Stimulated activated CD4-positive, alpha-beta T cell treated with anti-CD3 and anti-CD28 coated beads, Interleukin-4, amount 100 ng/mL, for 4 hours (primary cell): ENCODE measurements at regions not wholly inside any gene's neighbourhood (a gene's known extent, or its start where the extent isn't known, plus 50 kb on each side); places are given as distances from the start of the nearest gene placed in this dataset.

ENCODE experiments used
- DNase-seq, 2 experiments: peaks; one replicate each; pipeline ENCODE4 v3.0.0-alpha.2; 2020

DNA sequence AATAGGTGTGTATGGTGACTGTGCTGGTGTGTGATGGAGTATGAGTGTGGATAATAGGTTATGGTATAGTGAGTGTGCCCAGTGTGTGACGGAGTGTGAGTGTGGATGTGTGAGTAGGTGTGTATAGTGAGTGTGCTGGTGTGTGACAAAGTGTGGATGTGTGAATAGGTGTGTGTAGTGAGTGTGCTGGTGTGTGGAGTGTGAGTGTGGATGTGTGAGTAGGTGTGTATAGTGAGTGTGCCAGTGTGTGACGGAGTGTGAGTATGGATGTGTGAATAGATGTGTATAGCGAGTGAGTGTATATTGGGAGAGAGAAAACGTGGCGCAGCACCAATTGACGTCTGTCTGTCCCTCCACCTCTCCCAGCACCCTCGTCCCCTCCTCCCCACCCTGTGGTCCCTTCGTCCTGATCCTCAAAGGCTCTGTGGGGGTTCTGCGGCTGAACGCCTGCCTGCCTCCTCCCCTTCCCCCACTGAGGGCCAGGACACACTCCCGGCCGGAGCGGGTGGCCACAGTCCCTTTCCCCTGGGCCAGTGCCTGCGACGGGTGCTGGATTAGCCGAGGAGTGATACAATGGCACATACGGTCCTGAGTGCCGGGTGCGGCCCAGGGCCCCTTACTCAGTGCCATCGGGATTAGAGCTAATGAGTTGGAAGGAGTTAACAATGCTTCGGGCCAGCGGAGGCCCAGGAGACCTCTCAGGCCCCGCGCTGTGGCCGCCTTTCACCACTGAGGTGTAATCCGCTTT lies 160.0 kb downstream of the MRM1 start:
- DNase-seq: no peak

DNA sequence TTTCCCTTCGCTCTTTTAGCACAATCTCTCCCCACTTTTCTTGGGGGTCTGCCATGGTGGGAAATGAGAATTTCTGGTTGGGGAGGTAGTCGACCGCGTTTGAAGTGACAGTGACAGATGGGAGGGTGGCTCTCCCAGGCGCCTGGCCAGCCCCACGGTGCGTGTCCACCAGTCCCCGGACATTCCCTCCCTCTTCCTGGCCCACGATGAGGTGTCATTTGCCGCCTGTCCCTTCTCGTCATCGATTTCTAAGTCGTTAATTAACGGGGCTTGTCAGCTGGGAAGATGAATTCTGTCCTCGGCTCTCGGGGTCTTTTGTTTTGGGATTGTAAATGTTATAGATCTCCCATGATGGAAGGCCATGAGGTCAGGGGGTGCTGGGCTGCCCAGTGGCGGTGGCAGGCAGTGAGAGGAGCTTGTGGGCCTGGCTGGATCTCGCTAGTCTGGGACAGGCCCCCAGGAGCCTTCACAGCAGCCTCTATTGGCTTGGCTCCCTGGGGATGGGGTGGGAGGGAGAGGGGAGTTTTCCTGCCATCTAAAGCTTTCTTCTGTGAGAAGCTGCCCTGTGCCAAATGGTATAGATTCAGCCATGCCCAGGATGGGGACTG lies 164.2 kb downstream of the MRM1 start:
- DNase-seq: no peak

- DNase-seq: no peak
Observed at GRCh38 chr17:36768394-36768793, 167.0 kb downstream of the MRM1 start.

DNA sequence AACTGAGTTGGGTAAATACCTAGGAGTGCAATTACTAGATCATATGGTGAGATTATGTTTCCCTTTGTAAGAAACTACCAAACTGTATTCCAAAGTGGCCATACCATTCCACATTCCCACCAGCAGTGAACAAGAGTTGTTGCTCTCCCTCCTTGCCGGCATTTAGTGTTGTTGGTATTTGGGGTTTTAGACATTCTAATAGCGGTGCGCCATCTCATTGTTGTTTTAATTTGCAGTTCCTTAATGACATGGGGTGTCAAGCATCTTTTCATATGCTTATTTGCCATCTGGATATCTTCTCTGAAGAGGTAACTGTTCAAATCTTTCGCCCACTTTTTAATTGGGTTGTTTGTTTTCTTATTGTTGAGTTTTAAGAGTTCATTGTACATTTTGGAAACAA lies 164.2 kb upstream of the LHX1 start:
- DNase-seq: no peak

GRCh38 chr17:36777118-36777517 lies 160.2 kb upstream of the LHX1 start:
- no peak for DNase-seq

- DNase-seq: no peak
Observed at GRCh38 chr17:36778448-36778847, 158.8 kb upstream of the LHX1 start.

GRCh38 chr17:36779550-36779949 lies 157.7 kb upstream of the LHX1 start:
- no peak for DNase-seq

GRCh38 chr17:36784633-36785032 lies 152.6 kb upstream of the LHX1 start:
- no peak for DNase-seq

DNA sequence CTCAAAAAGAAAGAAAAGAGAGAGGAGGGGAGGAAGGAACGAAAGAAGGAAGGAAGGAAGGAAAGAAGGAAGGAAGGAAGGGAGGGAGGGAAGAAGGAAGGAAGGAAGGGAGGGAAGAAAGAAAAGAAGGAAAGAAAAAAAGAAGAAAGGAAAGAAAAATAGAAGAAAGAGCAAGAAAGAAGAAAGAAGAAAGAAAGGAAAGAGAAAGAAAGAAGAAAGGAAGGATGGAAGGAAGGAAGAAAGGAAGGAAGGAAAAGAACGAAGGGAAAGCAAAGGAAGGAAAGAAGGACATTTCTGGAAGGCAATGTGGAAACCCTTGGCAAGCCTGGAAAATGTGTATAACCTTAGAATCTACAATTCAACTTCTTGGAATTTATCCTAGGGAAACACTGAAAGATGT lies 150.4 kb upstream of the LHX1 start:
- DNase-seq: no peak

DNA sequence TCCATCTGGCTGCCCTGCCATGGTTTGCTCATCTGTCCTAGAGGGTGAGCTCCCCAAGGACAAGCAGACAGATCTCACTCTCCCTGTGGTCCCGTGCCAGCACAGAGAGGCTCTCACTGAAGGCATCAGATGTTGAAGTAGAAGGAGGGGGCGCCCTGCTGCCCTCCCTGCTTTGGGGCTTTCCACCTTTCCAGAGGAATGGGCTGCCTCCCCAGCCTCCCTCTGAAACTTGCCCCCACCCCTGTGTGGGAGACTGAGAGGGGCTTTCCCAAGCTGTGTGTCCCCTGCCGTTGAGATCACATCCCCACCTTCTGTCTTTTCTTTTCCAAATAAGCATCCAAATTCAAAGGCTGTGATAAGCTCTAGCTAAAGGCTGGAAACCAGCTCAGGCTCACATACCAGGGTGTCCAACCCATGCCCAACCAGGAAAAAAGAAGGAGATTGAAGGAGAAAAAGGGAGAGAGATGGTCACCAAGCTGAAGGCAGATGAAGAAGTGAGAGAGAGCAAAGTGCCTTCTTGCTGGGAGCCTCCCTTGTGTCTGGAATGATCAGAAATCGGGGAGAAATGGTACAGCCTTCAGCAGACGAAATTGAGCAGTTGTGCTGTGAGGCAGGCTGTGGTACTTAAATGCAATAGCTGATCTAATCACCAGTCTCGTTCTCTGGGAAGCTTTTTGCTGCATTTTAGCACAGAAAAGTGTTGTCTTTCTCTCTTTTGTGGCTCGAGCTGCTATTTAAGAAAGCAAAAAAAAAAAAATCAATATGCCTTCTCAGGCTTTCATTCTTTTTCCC lies 145.9 kb upstream of the LHX1 start:
- no peak for DNase-seq

- no peak for DNase-seq
Observed at GRCh38 chr17:36791942-36792475, 145.3 kb upstream of the LHX1 start.

GRCh38 chr17:36792849-36793248 lies 144.4 kb upstream of the LHX1 start:
- DNase-seq: no peak

- no peak for DNase-seq
Observed at GRCh38 chr17:36793976-36794375, 143.3 kb upstream of the LHX1 start.

DNA sequence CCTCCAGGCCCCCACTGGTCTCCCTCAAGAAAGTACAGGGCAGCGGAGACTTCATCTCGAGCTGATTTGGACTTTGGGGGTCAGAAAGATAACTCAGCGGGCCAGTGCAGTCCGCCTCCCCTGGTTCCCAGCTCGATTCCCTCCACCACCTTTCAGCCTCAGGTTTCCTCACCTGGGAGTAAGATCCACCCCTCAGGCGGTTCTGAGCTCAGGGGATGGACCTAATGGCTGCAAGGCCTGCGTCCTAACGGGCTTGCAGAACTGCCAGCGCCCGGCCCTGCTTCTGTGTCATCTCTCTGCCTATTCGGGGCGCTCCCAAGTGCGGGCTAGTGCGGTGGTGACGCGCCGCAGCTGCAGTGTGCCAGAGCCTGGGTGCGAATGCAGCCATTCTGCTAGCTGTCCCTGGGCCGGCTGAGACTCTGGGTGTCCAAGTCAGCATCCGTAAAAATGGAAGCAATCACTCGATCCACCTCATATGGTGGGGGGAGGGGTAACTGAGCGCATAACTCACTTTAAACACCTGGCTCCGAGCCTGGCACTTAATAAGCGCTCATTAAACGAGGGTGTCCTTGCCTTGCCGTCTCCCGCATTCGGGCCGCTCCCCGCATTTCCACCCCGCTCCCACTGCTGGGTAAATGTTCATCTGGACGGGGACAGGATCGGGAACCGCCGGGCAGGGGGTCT lies 129.6 kb upstream of the LHX1 start:
- DNase-seq: no peak

- DNase-seq: no peak
Observed at GRCh38 chr17:36808180-36808661, 129.1 kb upstream of the LHX1 start.

- DNase-seq: no peak
Observed at GRCh38 chr17:36812762-36813161, 124.5 kb upstream of the LHX1 start.

- DNase-seq: no peak
Observed at GRCh38 chr17:36813357-36813756, 123.9 kb upstream of the LHX1 start.

DNA sequence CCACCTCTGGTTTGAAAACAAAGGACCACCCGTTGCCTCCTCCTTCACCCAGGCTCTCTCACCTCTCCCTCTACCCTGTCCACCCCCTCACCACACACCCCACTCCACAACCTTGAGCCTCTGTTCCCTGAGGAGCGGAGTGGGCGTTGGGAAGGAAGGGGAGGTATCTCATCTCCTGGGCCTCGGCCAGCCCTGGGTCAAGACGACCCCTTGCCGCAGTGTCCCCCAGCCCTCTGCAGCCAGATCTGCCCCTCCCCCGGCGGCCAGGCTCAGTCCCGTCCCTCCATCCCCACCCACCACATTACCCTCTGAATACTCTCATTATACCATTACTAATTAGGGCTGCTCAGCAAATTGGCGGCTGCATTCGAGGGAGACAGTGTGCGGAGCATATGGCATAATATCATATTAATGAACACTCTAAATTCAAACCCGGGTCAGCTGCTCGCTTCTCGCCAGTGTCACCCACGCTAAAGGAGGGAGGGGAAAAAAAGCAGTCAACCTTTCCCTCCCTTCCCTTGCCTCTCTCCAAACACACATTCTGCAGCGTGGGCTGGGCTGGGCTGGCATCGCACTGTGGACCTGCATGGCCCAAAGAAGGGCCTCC lies 123.2 kb upstream of the LHX1 start:
- no peak for DNase-seq

GRCh38 chr17:36814958-36815357 lies 122.3 kb upstream of the LHX1 start:
- DNase-seq: no peak

GRCh38 chr17:36816214-36816906 lies 120.9 kb upstream of the LHX1 start:
- no peak for DNase-seq

DNA sequence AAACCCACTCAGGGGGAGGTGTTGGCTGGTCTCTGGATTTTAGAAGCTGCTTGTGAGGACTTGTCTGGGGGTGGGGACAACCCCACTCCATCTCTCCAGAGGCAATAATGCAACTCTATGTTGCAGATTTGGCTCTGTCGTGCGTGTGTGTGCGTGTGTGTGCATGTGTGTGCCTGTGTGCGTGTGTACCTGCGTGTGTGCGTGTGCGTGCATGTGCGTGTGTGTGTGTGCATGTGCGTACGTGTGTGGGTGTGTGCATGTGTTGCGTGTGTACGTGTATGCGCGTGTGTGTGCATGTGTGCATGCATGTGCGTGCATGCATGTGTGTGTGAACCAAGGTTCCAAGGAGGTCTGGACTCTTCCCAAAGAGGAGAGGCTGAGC lies 120.4 kb upstream of the LHX1 start:
- no peak for DNase-seq

GRCh38 chr17:36817483-36818048 lies 119.7 kb upstream of the LHX1 start:
- no peak for DNase-seq
